ENCODE measurements at regions not wholly inside any gene's neighbourhood (a gene's known extent, or its start where the extent isn't known, plus 50 kb on each side); places are given as distances from the start of the nearest gene placed in this dataset.

GRCh38 chr10:4595719-4596319 lies 230.2 kb upstream of the AKR1E2 start:
- H3K9me3 Mint-ChIP-seq (ENCODE audit: unreplicated experiment): no peaks in the 10 kb centered on the region
- FAIRE-seq (no peak), DNase-seq (ENCODE audit: low read depth) (no peak)
- Histone ChIP-seq H4K20me1 (ENCODE audit: insufficient read depth, low read length) (no peaks in the 10 kb centered on the region), H3K9me3 (ENCODE audit: insufficient read depth, low read depth, low read length) (no peaks in the 10 kb centered on the region), H3K27ac (ENCODE audit: low read depth, low read length) (no peak overlapping the region), H3K4me3 (ENCODE audit: insufficient read depth, low read depth, low read length) (no peak overlapping the region), H3K79me2 (ENCODE audit: insufficient read depth, low read length) (no peaks in the 10 kb centered on the region), H3K4me2 (ENCODE audit: low read length) (no peak overlapping the region), H3K4me1 (ENCODE audit: insufficient read depth, low read length) (no peaks in the 10 kb centered on the region), H3K27me3 (ENCODE audit: insufficient read depth, low read length) (no peaks in the 10 kb centered on the region), H3K9ac (ENCODE audit: low read length) (no peak overlapping the region), H2AFZ (ENCODE audit: low read depth, low read length) (no peak overlapping the region), H3K36me3 (ENCODE audit: insufficient read depth, low read length) (no peaks in the 10 kb centered on the region)
- no peaks in the 10 kb centered on the region for H3K27me3 Mint-ChIP-seq (ENCODE audit: low read depth, unreplicated experiment)
- H3K4me3 Mint-ChIP-seq (ENCODE audit: unreplicated experiment): no peak overlapping the region
- H3K27ac Mint-ChIP-seq (ENCODE audit: unreplicated experiment): no peak overlapping the region
- no peak for TF ChIP-seq EZH2 (IDR thresholded peaks at IDR 0.05; ENCODE audit: insufficient read depth, low read length)
- no peak for TF ChIP-seq CTCF (IDR thresholded peaks at IDR 0.05; ENCODE audit: insufficient read depth, low read depth, low read length)
- H3K4me1 Mint-ChIP-seq (ENCODE audit: low read depth, unreplicated experiment): peaks cover 9% of the 10 kb centered on the region
- no peaks in the 10 kb centered on the region for H3K36me3 Mint-ChIP-seq (ENCODE audit: low read depth, unreplicated experiment)

GRCh38 chr10:4590807-4591206 lies 235.2 kb upstream of the AKR1E2 start:
- Histone ChIP-seq H2AFZ (ENCODE audit: low read depth, low read length) (no peak overlapping the region), H3K36me3 (ENCODE audit: insufficient read depth, low read length) (no peaks in the 10 kb centered on the region), H3K4me2 (ENCODE audit: low read length) (no peak overlapping the region), H4K20me1 (ENCODE audit: insufficient read depth, low read length) (no peaks in the 10 kb centered on the region), H3K9me3 (ENCODE audit: insufficient read depth, low read depth, low read length) (no peaks in the 10 kb centered on the region), H3K79me2 (ENCODE audit: insufficient read depth, low read length) (no peaks in the 10 kb centered on the region), H3K9ac (ENCODE audit: low read length) (no peak overlapping the region), H3K4me1 (ENCODE audit: insufficient read depth, low read length) (no peaks in the 10 kb centered on the region), H3K27ac (ENCODE audit: low read depth, low read length) (no peak overlapping the region), H3K27me3 (ENCODE audit: insufficient read depth, low read length) (no peaks in the 10 kb centered on the region), H3K4me3 (ENCODE audit: insufficient read depth, low read depth, low read length) (no peak overlapping the region)
- H3K4me3 Mint-ChIP-seq (ENCODE audit: unreplicated experiment): no peak overlapping the region
- FAIRE-seq: peak; percentile 54
- TF ChIP-seq EZH2 (IDR thresholded peaks at IDR 0.05; ENCODE audit: insufficient read depth, low read length) (no peak), CTCF (IDR thresholded peaks at IDR 0.05; ENCODE audit: insufficient read depth, low read depth, low read length) (no peak)
- DNase-seq (ENCODE audit: low read depth): no peak
- no peaks in the 10 kb centered on the region for H3K27me3 Mint-ChIP-seq (ENCODE audit: low read depth, unreplicated experiment)
- no peaks in the 10 kb centered on the region for H3K36me3 Mint-ChIP-seq (ENCODE audit: low read depth, unreplicated experiment)
- peaks cover 9% of the 10 kb centered on the region for H3K4me1 Mint-ChIP-seq (ENCODE audit: low read depth, unreplicated experiment)
- H3K27ac Mint-ChIP-seq (ENCODE audit: unreplicated experiment): no peak overlapping the region
- no peaks in the 10 kb centered on the region for H3K9me3 Mint-ChIP-seq (ENCODE audit: unreplicated experiment)

- no peak overlapping the region for H3K4me3 ChIP-seq (ENCODE audit: insufficient read depth, low read depth, low read length)
- H3K79me2 ChIP-seq (ENCODE audit: insufficient read depth, low read length): no peaks in the 10 kb centered on the region
- no peak overlapping the region for H3K4me2 ChIP-seq (ENCODE audit: low read length)
- no peak for DNase-seq (ENCODE audit: low read depth)
- Mint-ChIP-seq H3K9me3 (ENCODE audit: unreplicated experiment) (no peaks in the 10 kb centered on the region), H3K36me3 (ENCODE audit: low read depth, unreplicated experiment) (no peaks in the 10 kb centered on the region), H3K27ac (ENCODE audit: unreplicated experiment) (no peak overlapping the region), H3K4me1 (ENCODE audit: low read depth, unreplicated experiment) (peaks cover 9% of the 10 kb centered on the region), H3K4me3 (ENCODE audit: unreplicated experiment) (no peak overlapping the region), H3K27me3 (ENCODE audit: low read depth, unreplicated experiment) (no peaks in the 10 kb centered on the region)
- H3K27ac ChIP-seq (ENCODE audit: low read depth, low read length): no peak overlapping the region
- H3K9me3 ChIP-seq (ENCODE audit: insufficient read depth, low read depth, low read length): no peaks in the 10 kb centered on the region
- H4K20me1 ChIP-seq (ENCODE audit: insufficient read depth, low read length): no peaks in the 10 kb centered on the region
- H3K9ac ChIP-seq (ENCODE audit: low read length): no peak overlapping the region
- no peak overlapping the region for H2AFZ ChIP-seq (ENCODE audit: low read depth, low read length)
- peak; percentile 37 for FAIRE-seq
- H3K36me3 ChIP-seq (ENCODE audit: insufficient read depth, low read length): no peaks in the 10 kb centered on the region
- H3K4me1 ChIP-seq (ENCODE audit: insufficient read depth, low read length): no peaks in the 10 kb centered on the region
- no peaks in the 10 kb centered on the region for H3K27me3 ChIP-seq (ENCODE audit: insufficient read depth, low read length)
- TF ChIP-seq CTCF (IDR thresholded peaks at IDR 0.05; ENCODE audit: insufficient read depth, low read depth, low read length): no peak
- no peak for TF ChIP-seq EZH2 (IDR thresholded peaks at IDR 0.05; ENCODE audit: insufficient read depth, low read length)
Observed at GRCh38 chr10:4588824-4589223, 237.2 kb upstream of the AKR1E2 start.
